Tibial artery (tissue), 4 donors: ENCODE measurements at regions not wholly inside any gene's neighbourhood (a gene's known extent, or its start where the extent isn't known, plus 50 kb on each side); places are given as distances from the start of the nearest gene placed in this dataset.

ENCODE experiments used
- DNase-seq, 2 donors: peaks; one replicate each; pipeline ENCODE4 v3.0.0-alpha.2; 2019
- H3K27ac ChIP-seq, 2 donors: fragments of 200-600 bp; sonication (generic) in 1 of 2; 1 replicate in 1 of 2; 2 replicates in 1 of 2; pipeline ENCODE4 v1.5.1; 2018 to 2019; ENCODE audit warnings: mild to moderate bottlenecking in 1 of 2
- H3K27me3 ChIP-seq, 2 donors: fragments of 200-600 bp; sonication (generic) in 1 of 2; one replicate each; pipeline versions ENCODE4 v1.5.1 to v1.6.0; 2016 to 2019
- H3K36me3 ChIP-seq, 3 donors: fragments of 200-600 bp; sonication (generic) in 2 of 3; one replicate each; pipeline ENCODE4 v1.5.1; 2016 to 2019; ENCODE audit warnings: mild to moderate bottlenecking in 2 of 3
- H3K4me1 ChIP-seq, 4 donors: fragments of 200-600 bp; sonication (generic) in 2 of 4; 1 replicate in 3 of 4; 2 replicates in 1 of 4; pipeline ENCODE4 v1.5.1; 2016 to 2019
- H3K4me3 ChIP-seq, 2 donors: fragments of 200-600 bp; sonication (generic) in 1 of 2; 1 replicate in 1 of 2; 2 replicates in 1 of 2; pipeline ENCODE4 v1.5.1; 2018 to 2019; ENCODE audit warnings: mild to moderate bottlenecking in 2 of 2
- H3K9me3 ChIP-seq, 3 donors: fragments of 200-600 bp; sonication (generic) in 1 of 3; one replicate each; pipeline ENCODE4 v1.5.1; 2016 to 2019
- intact Hi-C: fragments of 100-400 bp; cut with DNase I; formaldehyde crosslinking; loops from one replicate; pipeline ENCODE4 v1.15.0; 2023; ENCODE audit warnings: low total_unique reads
- TF ChIP-seq, protein P1 (sequence below), 2 experiments: fragments of 200-600 bp in 1 of 2; fragments of 450-650 bp in 1 of 2; IDR thresholded peaks; one replicate each; pipeline ENCODE4 v1.5.1; 2017 to 2019; ENCODE audit warnings: antibody characterized with exemption in 2 of 2, mild to moderate bottlenecking in 1 of 2, moderate library complexity in 1 of 2

DNA sequence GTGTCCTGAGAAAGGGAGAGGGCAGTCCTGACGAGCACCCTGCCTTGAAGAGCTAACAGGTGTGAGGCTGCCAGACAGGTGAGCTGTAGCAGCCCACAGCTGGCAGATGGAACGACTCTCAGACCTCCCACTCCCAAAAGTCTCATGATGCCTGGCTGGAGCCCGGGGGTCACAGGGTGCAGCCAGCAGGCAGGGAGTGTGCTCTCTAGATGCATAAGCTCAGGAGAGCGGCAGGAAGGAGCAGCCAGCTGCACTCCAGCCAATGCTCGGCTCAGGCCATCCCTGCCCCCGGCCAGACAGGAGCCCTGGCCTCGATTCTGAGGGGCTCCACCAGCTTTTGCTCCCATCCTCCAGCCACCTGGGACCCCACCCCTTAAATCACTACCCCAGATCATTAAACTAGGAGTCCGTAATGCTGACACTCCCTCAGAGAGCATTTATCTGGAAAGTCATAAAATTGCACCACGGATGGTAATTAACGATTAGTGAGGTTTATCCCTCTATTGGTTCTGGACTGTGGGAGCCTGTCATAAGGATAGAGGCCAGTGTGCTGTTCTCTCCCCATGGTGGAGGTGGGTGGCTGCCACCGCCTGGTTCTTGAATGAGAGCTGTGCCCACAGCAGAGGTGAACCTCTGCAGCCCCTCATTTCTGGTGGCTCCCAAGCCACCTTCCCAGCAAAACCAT is 63.5 kb upstream of the ZMIZ1 start:
- no peaks in the 10 kb centered on the region for H3K9me3 ChIP-seq
- H3K27me3 ChIP-seq: peaks cover 0 to 11% of the 10 kb centered on the region in 2 donors
- TF ChIP-seq, protein P1, sequence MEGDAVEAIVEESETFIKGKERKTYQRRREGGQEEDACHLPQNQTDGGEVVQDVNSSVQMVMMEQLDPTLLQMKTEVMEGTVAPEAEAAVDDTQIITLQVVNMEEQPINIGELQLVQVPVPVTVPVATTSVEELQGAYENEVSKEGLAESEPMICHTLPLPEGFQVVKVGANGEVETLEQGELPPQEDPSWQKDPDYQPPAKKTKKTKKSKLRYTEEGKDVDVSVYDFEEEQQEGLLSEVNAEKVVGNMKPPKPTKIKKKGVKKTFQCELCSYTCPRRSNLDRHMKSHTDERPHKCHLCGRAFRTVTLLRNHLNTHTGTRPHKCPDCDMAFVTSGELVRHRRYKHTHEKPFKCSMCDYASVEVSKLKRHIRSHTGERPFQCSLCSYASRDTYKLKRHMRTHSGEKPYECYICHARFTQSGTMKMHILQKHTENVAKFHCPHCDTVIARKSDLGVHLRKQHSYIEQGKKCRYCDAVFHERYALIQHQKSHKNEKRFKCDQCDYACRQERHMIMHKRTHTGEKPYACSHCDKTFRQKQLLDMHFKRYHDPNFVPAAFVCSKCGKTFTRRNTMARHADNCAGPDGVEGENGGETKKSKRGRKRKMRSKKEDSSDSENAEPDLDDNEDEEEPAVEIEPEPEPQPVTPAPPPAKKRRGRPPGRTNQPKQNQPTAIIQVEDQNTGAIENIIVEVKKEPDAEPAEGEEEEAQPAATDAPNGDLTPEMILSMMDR (IDR thresholded peaks at IDR 0.05): no peak
- no peak overlapping the region for H3K27ac ChIP-seq
- intact Hi-C loops: no loop called here
- DNase-seq: no peak
- no peak overlapping the region for H3K4me3 ChIP-seq
- no peaks in the 10 kb centered on the region for H3K36me3 ChIP-seq
- no peaks in the 10 kb centered on the region for H3K4me1 ChIP-seq

DNA sequence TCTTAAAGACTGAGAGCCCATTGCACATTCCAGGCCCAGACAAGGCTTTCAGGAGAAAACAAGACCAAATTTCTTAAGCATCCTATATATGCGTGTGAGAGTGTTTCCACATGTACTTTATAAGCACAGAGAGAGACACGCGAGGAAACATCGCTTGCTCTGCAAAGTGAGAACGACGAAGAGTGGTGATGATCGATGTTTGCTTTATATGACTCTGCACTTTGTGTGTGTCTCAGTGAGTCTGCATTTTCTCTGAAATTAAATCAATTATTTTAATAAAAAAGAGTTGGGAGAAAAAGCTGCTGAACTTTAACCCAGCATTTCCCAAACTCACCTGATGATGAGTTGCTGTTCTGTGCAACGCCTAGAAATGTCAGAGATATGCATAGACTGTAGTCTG is 61.7 kb upstream of the ZMIZ1 start:
- H3K4me1 ChIP-seq: no peaks in the 10 kb centered on the region
- intact Hi-C loops: no loop called here
- no peak overlapping the region for H3K27ac ChIP-seq
- H3K36me3 ChIP-seq: no peaks in the 10 kb centered on the region
- peaks cover 0 to 5% of the 10 kb centered on the region in 2 donors for H3K27me3 ChIP-seq
- no peaks in the 10 kb centered on the region for H3K9me3 ChIP-seq
- no peak overlapping the region for H3K4me3 ChIP-seq
- DNase-seq: no peak
- TF ChIP-seq, protein P1 (IDR thresholded peaks at IDR 0.05): no peak

DNA sequence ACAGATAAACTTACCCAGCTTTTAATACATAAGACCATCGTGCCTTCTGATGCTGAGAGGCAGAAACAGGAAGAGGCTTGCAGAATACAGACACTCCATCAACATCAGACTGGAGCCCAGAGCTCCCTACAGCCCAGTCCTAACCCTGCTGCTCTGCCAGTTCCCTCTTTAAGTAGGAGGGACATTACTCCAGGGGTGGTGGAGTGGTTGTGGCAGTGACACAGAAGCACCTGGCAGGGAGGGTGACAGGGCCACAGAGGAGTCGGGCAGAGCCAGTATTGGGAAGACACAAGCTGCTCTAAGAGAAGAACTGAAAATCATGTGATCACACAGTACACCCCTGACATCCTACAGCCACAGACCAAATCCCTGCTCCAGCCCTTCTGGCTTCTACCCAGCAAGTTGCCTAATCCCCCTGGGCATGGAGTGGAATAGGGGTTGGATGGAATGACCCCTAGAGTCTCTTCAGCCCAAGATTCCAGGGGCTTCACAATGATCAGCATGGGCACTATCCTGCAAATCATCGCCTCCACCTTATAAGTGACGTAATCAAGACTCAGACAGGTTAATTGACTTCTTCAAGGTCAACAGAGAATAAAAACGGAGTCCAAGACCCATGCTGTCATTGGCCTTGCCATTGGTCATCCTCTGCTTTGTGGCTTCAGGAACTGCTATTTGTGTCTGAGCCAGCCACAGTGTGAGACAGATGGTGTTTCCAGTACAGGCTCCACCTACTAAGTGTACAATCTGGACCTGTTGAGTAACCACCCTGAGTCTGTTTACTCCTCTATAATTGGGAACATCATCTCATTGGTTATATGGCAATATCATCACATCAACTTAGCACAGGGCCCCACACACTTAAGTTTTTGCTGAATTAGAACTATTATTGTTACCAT is 61.1 kb upstream of the ZMIZ1 start:
- no peaks in the 10 kb centered on the region for H3K4me1 ChIP-seq
- DNase-seq: peak; percentile 79 to 81
- intact Hi-C loops: no loop called here
- H3K27ac ChIP-seq: no peak overlapping the region
- H3K36me3 ChIP-seq: no peaks in the 10 kb centered on the region
- TF ChIP-seq, protein P1 (IDR thresholded peaks at IDR 0.05): no peak
- peaks cover 0 to 5% of the 10 kb centered on the region in 2 donors for H3K27me3 ChIP-seq
- H3K4me3 ChIP-seq: no peak overlapping the region
- no peaks in the 10 kb centered on the region for H3K9me3 ChIP-seq

DNA sequence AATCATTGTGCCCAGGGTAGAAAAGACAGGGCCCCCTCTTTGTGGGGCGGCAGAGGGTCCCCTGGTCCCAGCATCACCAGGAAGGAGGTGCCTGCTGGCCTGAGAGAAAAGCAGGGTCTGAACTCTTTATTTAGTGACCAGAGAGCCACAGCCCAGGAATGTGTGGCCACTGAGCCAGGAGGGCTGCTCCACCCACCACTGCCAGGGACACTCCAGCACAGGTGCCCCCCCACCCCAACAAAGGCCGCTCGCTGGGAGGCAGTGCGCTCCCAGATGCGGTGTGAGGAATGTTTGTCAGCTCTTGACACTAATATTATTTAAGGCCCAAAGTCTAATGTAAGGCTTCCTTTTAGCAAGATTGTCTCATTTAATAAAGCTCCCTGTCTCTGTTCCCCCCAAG is 59.6 kb upstream of the ZMIZ1 start:
- Histone ChIP-seq H3K9me3 (no peaks in the 10 kb centered on the region), H3K36me3 (no peaks in the 10 kb centered on the region), H3K4me3 (no peak overlapping the region), H3K27ac (no peak overlapping the region), H3K4me1 (no peaks in the 10 kb centered on the region), H3K27me3 (peaks cover 0 to 5% of the 10 kb centered on the region in 2 donors)
- intact Hi-C loops: no loop called here
- DNase-seq: no peak
- TF ChIP-seq, protein P1 (IDR thresholded peaks at IDR 0.05): no peak

DNA sequence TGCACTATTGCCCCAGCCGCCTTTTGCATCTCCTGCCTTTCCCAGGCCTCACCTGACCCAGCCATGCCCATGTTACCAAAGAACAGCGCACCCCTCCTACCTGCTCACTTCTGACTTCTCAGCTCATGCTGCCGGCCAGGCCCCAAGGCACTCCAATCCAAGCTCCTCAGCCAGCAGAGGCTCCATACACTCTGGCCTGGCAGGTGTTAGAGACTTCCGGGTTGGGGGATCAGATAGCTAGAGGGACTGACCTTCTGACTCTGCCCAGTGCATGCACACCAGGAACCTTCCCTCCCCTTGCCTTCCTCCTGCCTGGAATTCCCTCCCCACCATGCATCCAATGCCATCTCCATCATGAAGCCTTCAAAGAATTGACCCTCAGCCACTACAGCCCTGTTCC is 56.2 kb upstream of the ZMIZ1 start:
- Histone ChIP-seq H3K4me3 (no peak overlapping the region), H3K36me3 (no peaks in the 10 kb centered on the region), H3K27ac (no peak overlapping the region), H3K4me1 (no peaks in the 10 kb centered on the region), H3K9me3 (peaks cover 0 to under 1% (median 0%) of the 10 kb centered on the region in 3 donors), H3K27me3 (no peaks in the 10 kb centered on the region)
- TF ChIP-seq, protein P1 (IDR thresholded peaks at IDR 0.05): no peak
- no peak for DNase-seq
- intact Hi-C loops: no loop called here
